DMS 273 treated with DMSO at 0.1 percent for 48 hours (cell line): ENCODE measurements at regions not wholly inside any gene's neighbourhood (a gene's known extent, or its start where the extent isn't known, plus 50 kb on each side); places are given as distances from the start of the nearest gene placed in this dataset.
A peak's percentile ranks its signal among the peaks of the same experiment; 100 is the strongest.
"Not testable (repeated sequence)": the region's sequence is repeated elsewhere in the genome, so short reads cannot be mapped to it uniquely, and the experiment has no call there.

Source experiments
- DNase-seq: peaks from one replicate; lab custom pipeline; 2025; lab: John Stamatoyannopoulos, UW

- no peak for DNase-seq
These were observed 455.1 kb upstream of the CTSO start for GRCh38 chr4:156408749-156409148.

- no peak for DNase-seq
These were observed 447.7 kb upstream of the CTSO start for GRCh38 chr4:156401371-156401770.

- no peak for DNase-seq
These were observed 442.9 kb upstream of the CTSO start for GRCh38 chr4:156396534-156396933.

GRCh38 chr4:156391325-156391653 is 437.6 kb upstream of the CTSO start:
- DNase-seq = no peak

- no peak for DNase-seq
These were observed 437.1 kb upstream of the CTSO start for GRCh38 chr4:156390599-156391324.

GRCh38 chr4:156388826-156389225 is 435.2 kb upstream of the CTSO start:
- DNase-seq = no peak

GRCh38 chr4:156378033-156378665 is 424.5 kb upstream of the CTSO start:
- peak; percentile 7 for DNase-seq

- DNase-seq = no peak
These were observed 423.5 kb upstream of the CTSO start for GRCh38 chr4:156377036-156377710.

GRCh38 chr4:156374894-156375293 is 421.2 kb upstream of the CTSO start:
- DNase-seq = no peak

GRCh38 chr4:156374069-156374468 is 420.4 kb upstream of the CTSO start:
- DNase-seq = no peak

GRCh38 chr4:156367502-156367901 is 413.8 kb upstream of the CTSO start:
- DNase-seq = not testable (repeated sequence)

GRCh38 chr4:156362581-156362980 is 408.9 kb upstream of the CTSO start:
- no peak for DNase-seq

- DNase-seq = no peak
These were observed 393.9 kb upstream of the CTSO start for GRCh38 chr4:156347412-156348075.

- DNase-seq = no peak
These were observed 393.3 kb upstream of the CTSO start for GRCh38 chr4:156346959-156347385.

- DNase-seq = no peak
These were observed 390.7 kb upstream of the CTSO start for GRCh38 chr4:156344397-156344796.

GRCh38 chr4:156336511-156336910 is 382.8 kb upstream of the CTSO start:
- no peak for DNase-seq

GRCh38 chr4:156335721-156336120 is 382.1 kb upstream of the CTSO start:
- no peak for DNase-seq

- DNase-seq = no peak
These were observed 376.9 kb upstream of the CTSO start for GRCh38 chr4:156330436-156331031.

GRCh38 chr4:156329779-156330178 is 376.1 kb upstream of the CTSO start:
- no peak for DNase-seq

GRCh38 chr4:156328882-156329281 is 375.2 kb upstream of the CTSO start:
- no peak for DNase-seq

- no peak for DNase-seq
These were observed 372.6 kb upstream of the CTSO start for GRCh38 chr4:156326246-156326645.

- DNase-seq = no peak
These were observed 368.9 kb upstream of the CTSO start for GRCh38 chr4:156322592-156322991.
